Suprapubic skin (tissue), 4 donors: ENCODE measurements at regions not wholly inside any gene's neighbourhood (a gene's known extent, or its start where the extent isn't known, plus 50 kb on each side); places are given as distances from the start of the nearest gene placed in this dataset.

ENCODE experiments used
- DNase-seq, 2 donors: peaks; one replicate each; pipeline ENCODE4 v3.0.0-alpha.2; 2019; ENCODE audit warnings: low spot score in 2 of 2
- H3K27ac ChIP-seq: fragments of 200-600 bp; sonication (generic); one replicate; pipeline ENCODE4 v1.5.1; 2019
- H3K27me3 ChIP-seq: fragments of 200-600 bp; sonication (generic); one replicate; pipeline ENCODE4 v1.5.1; 2019
- H3K36me3 ChIP-seq: fragments of 200-600 bp; sonication (generic); one replicate; pipeline ENCODE4 v1.5.1; 2019
- H3K4me1 ChIP-seq: fragments of 200-600 bp; sonication (generic); one replicate; pipeline ENCODE4 v1.5.1; 2019
- H3K4me3 ChIP-seq: fragments of 200-600 bp; sonication (generic); one replicate; pipeline ENCODE4 v1.5.1; 2019; ENCODE audit warnings: mild to moderate bottlenecking
- H3K9me3 ChIP-seq: fragments of 200-600 bp; sonication (generic); one replicate; pipeline ENCODE4 v1.5.1; 2019
- CTCF ChIP-seq, 2 donors: fragments of 200-600 bp in 1 of 2; fragments of 450-650 bp in 1 of 2; sonication (generic) in 1 of 2; IDR thresholded peaks; one replicate each; pipeline ENCODE4 v1.5.1; 2016 to 2019; ENCODE audit warnings: antibody characterized with exemption in 2 of 2, mild to moderate bottlenecking in 1 of 2, moderate library complexity in 1 of 2
- EP300 ChIP-seq: sonication (generic); formaldehyde crosslinking; IDR thresholded peaks from one replicate; pipeline ENCODE4 v1.6.1; 2017; ENCODE audit warnings: antibody characterized with exemption
- POLR2A ChIP-seq, 2 donors: fragments of 450-650 bp; IDR thresholded peaks; one replicate each; pipeline ENCODE4 v1.6.1; 2017; ENCODE audit warnings: antibody characterized with exemption in 2 of 2, mild to moderate bottlenecking in 2 of 2, moderate library complexity in 2 of 2
- POLR2AphosphoS5 ChIP-seq, 3 donors: sonication (generic); formaldehyde crosslinking; IDR thresholded peaks; one replicate each; pipeline ENCODE4 v1.6.1; 2017; ENCODE audit warnings: antibody characterized with exemption in 3 of 3
- WGBS: methylation state at CpG from one replicate; pipeline ENCODE4 v1.1.5; 2018; 5-methylcytosine and 5-hydroxymethylcytosine counted together

GRCh38 chr12:39157696-39158342 is 252.4 kb upstream of the CPNE8 start:
- Histone ChIP-seq H3K4me1 (no peaks in the 10 kb centered on the region), H3K27me3 (no peaks in the 10 kb centered on the region), H3K9me3 (no peaks in the 10 kb centered on the region), H3K27ac (no peak overlapping the region), H3K4me3 (no peak overlapping the region), H3K36me3 (no peaks in the 10 kb centered on the region)
- TF ChIP-seq EP300 = no peak
- TF ChIP-seq POLR2AphosphoS5 (IDR thresholded peaks at IDR 0.05) = no peak
- TF ChIP-seq CTCF (IDR thresholded peaks at IDR 0.05) = no peak
- no peak for TF ChIP-seq POLR2A (IDR thresholded peaks at IDR 0.05)
- 60% methylated on average over 5 of the region's 5 CpGs for WGBS
- DNase-seq = no peak

GRCh38 chr12:39145175-39145999 is 240.0 kb upstream of the CPNE8 start:
- Histone ChIP-seq H3K36me3 (no peaks in the 10 kb centered on the region), H3K27me3 (peaks cover 27% of the 10 kb centered on the region), H3K27ac (no peak overlapping the region), H3K9me3 (peaks cover 3% of the 10 kb centered on the region), H3K4me3 (peak overlapping the region; percentile 45), H3K4me1 (peaks cover 10% of the 10 kb centered on the region)
- TF ChIP-seq EP300 (no peak), CTCF (IDR thresholded peaks at IDR 0.05) (peak in 1 of 2 donors; percentile 21)
- WGBS = 6% methylated on average over 43 of the region's 70 CpGs
- DNase-seq = no peak

- Histone ChIP-seq H3K36me3 (no peaks in the 10 kb centered on the region), H3K27me3 (peaks cover 26% of the 10 kb centered on the region), H3K27ac (no peak overlapping the region), H3K4me1 (peaks cover 10% of the 10 kb centered on the region), H3K4me3 (peak overlapping the region; percentile 45), H3K9me3 (peaks cover 3% of the 10 kb centered on the region)
- TF ChIP-seq EP300 = no peak
- 23% methylated on average over 14 of the region's 41 CpGs for WGBS
- DNase-seq = no peak
Measured at GRCh38 chr12:39144613-39145061, 239.2 kb upstream of the CPNE8 start.

GRCh38 chr12:39138268-39138667 is 232.9 kb upstream of the CPNE8 start:
- Histone ChIP-seq H3K9me3 (no peaks in the 10 kb centered on the region), H3K27ac (no peak overlapping the region), H3K4me3 (no peak overlapping the region), H3K36me3 (no peaks in the 10 kb centered on the region), H3K27me3 (no peaks in the 10 kb centered on the region), H3K4me1 (no peaks in the 10 kb centered on the region)
- DNase-seq = no peak
- TF ChIP-seq POLR2AphosphoS5 (IDR thresholded peaks at IDR 0.05) (no peak), EP300 (no peak), CTCF (IDR thresholded peaks at IDR 0.05) (no peak), POLR2A (IDR thresholded peaks at IDR 0.05) (no peak)
- WGBS = 47% methylated on average over 4 of the region's 4 CpGs

GRCh38 chr12:39127401-39127800 is 222.0 kb upstream of the CPNE8 start:
- Histone ChIP-seq H3K4me3 (no peak overlapping the region), H3K36me3 (no peaks in the 10 kb centered on the region), H3K9me3 (no peaks in the 10 kb centered on the region), H3K4me1 (no peaks in the 10 kb centered on the region), H3K27ac (no peak overlapping the region), H3K27me3 (no peaks in the 10 kb centered on the region)
- 79% methylated on average over 4 of the region's 4 CpGs for WGBS
- no peak for TF ChIP-seq POLR2A (IDR thresholded peaks at IDR 0.05)
- TF ChIP-seq CTCF (IDR thresholded peaks at IDR 0.05) = no peak
- TF ChIP-seq POLR2AphosphoS5 (IDR thresholded peaks at IDR 0.05) = no peak
- no peak for TF ChIP-seq EP300
- DNase-seq = no peak
